HepG2 (cell line): ENCODE measurements at regions not wholly inside any gene's neighbourhood (a gene's known extent, or its start where the extent isn't known, plus 50 kb on each side); places are given as distances from the start of the nearest gene placed in this dataset. TPM values are rescaled to one million over a fixed set of nuclear protein-coding genes. Genes with fewer than 3 reads are reported as not detected.

Source experiments
- ATAC-seq: fragments of 200-7000 bp; cut with Tn5 transposase; 3 replicates; pipeline ENCODE4 v1.9.1; 2020; ENCODE audit warnings: mild to moderate bottlenecking, moderate library complexity
- BruUV-seq: library from RNA; stranded (reverse); fragments of 400-500 nt; replicated peaks from 2 replicates; lab custom pipeline; 2021; lab: Mats Ljungman, UMichigan
- CTCF ChIA-PET: fragments of 300-600 bp; formaldehyde crosslinking; extraction: SDS; loops from one replicate; lab custom pipeline; 2021; ENCODE audit warnings: low total read pairs, inconsistent platforms, low intra/inter-chr PET ratio; lab: Yijun Ruan, JAX
- POLR2A ChIA-PET: fragments of 350-600 bp; sonication (Branson Sonifier 250); formaldehyde crosslinking; loops from one replicate; lab custom pipeline; 2020; ENCODE audit warnings: antibody characterized with exemption, inconsistent platforms; lab: Yijun Ruan, JAX
- DNase-seq: peaks from one replicate; pipeline ENCODE4 v3.0.0-alpha.2; 2015; ENCODE audit warnings: low spot score
- FAIRE-seq: peaks from 3 replicates; lab custom pipeline; 2011; peaks lifted over from hg19 to GRCh38; lab: Jason Lieb, UNC
- H2AFZ ChIP-seq: one replicate; pipeline ENCODE4 v1.6.1; 2011; ENCODE audit warnings: low read length, inconsistent platforms
- H3K27ac ChIP-seq: fragments of 300-600 bp; 3 replicates; pipeline ENCODE4 v1.8.0; 2011; ENCODE audit warnings: mixed run types, mild to moderate bottlenecking, mixed read lengths, low read length, inconsistent platforms; ENCODE audit not compliant: insufficient read depth; ENCODE audit errors: extremely low read length
- H3K27me3 ChIP-seq, 2 experiments: fragments of 200-600 bp in 1 of 2; 2 replicates in 1 of 2; 3 replicates in 1 of 2; pipeline versions ENCODE4 v1.6.0 to v1.8.0; 2011; ENCODE audit warnings: low read length in 2 of 2, mild to moderate bottlenecking in 2 of 2, moderate library complexity in 2 of 2, inconsistent platforms in 1 of 2; ENCODE audit not compliant: insufficient read depth in 2 of 2, control insufficient read depth in 1 of 2
- H3K36me3 ChIP-seq, 2 experiments: fragments of 200-600 bp in 1 of 2; replicated peaks in 1 of 2; 2 replicates in 1 of 2; 3 replicates in 1 of 2; pipeline versions ENCODE4 v1.5.1 to v1.8.0; 2011; ENCODE audit warnings: low read length in 2 of 2, inconsistent platforms in 1 of 2; ENCODE audit not compliant: insufficient read depth in 2 of 2, control insufficient read depth in 1 of 2
- H3K4me1 ChIP-seq: 2 replicates; pipeline ENCODE4 v1.5.1; 2012; ENCODE audit warnings: low read length, inconsistent platforms; ENCODE audit not compliant: insufficient read depth
- H3K4me2 ChIP-seq: 2 replicates; pipeline ENCODE4 v1.6.0; 2011; ENCODE audit warnings: low read depth, low read length, inconsistent platforms
- H3K4me3 ChIP-seq, 3 experiments: fragments of 200-600 bp in 1 of 3; sonication (generic), shearing (Covaris generic) in 1 of 3; replicated peaks in 1 of 3; 2 replicates each; pipeline ENCODE4 v1.5.1; 2011 to 2016; ENCODE audit warnings: low read length in 3 of 3, inconsistent platforms in 2 of 3, low read depth in 2 of 3, mild to moderate bottlenecking in 2 of 3, control low read depth in 1 of 3, mixed read lengths in 1 of 3; ENCODE audit not compliant: insufficient read depth in 1 of 3
- H3K79me2 ChIP-seq: one replicate; pipeline ENCODE4 v1.6.1; 2011; ENCODE audit warnings: low read length, inconsistent platforms; ENCODE audit not compliant: insufficient read depth
- H3K9ac ChIP-seq: 2 replicates; pipeline ENCODE4 v1.6.0; 2011; ENCODE audit warnings: mild to moderate bottlenecking, low read depth, low read length, inconsistent platforms; ENCODE audit not compliant: insufficient read depth
- H3K9me3 ChIP-seq: 2 replicates; pipeline ENCODE4 v1.5.1; 2012; ENCODE audit warnings: mild to moderate bottlenecking, low read length
- H4K20me1 ChIP-seq: 2 replicates; pipeline ENCODE4 v1.6.0; 2011; ENCODE audit warnings: inconsistent platforms, mild to moderate bottlenecking, low read length, moderate library complexity; ENCODE audit not compliant: insufficient read depth
- FOXC1 ChIP-seq: sonication (generic); formaldehyde crosslinking; IDR thresholded peaks from 2 replicates; pipeline ENCODE4 v1.8.0; 2022; ENCODE audit warnings: mild to moderate bottlenecking, missing genetic modification reagents, borderline replicate concordance
- KLF11 ChIP-seq: IDR thresholded peaks from 2 replicates; pipeline ENCODE4 v1.6.1; 2016; ENCODE audit warnings: missing compliant biosample characterization
- MAFG ChIP-seq: sonication (generic); formaldehyde crosslinking; IDR thresholded peaks from 2 replicates; pipeline ENCODE4 v1.5.1; 2020; ENCODE audit warnings: mild to moderate bottlenecking, missing genetic modification reagents
- POLR2AphosphoS5 ChIP-seq: IDR thresholded peaks from 2 replicates; pipeline ENCODE4 v1.6.1; 2012; ENCODE audit warnings: low read depth, low read length
- RFXANK ChIP-seq: IDR thresholded peaks from 2 replicates; pipeline ENCODE4 v1.6.1; 2016
- RORA ChIP-seq: sonication (generic); formaldehyde crosslinking; IDR thresholded peaks from 2 replicates; pipeline ENCODE4 v1.5.0; 2020; ENCODE audit warnings: mild to moderate bottlenecking, missing genetic modification reagents, moderate library complexity
- TBP ChIP-seq: sonication (generic); formaldehyde crosslinking; IDR thresholded peaks from 2 replicates; pipeline ENCODE4 v1.5.0; 2020; ENCODE audit warnings: missing genetic modification reagents
- ZFP36L2 ChIP-seq: sonication (generic); formaldehyde crosslinking; IDR thresholded peaks from 2 replicates; pipeline ENCODE4 v1.4.0; 2020; ENCODE audit warnings: missing genetic modification reagents
- ZNF251 ChIP-seq: sonication (generic); formaldehyde crosslinking; IDR thresholded peaks from 2 replicates; pipeline ENCODE4 v1.9.0; 2021; ENCODE audit warnings: mild to moderate bottlenecking, missing genetic modification reagents
- ZNF598 ChIP-seq: sonication (generic); formaldehyde crosslinking; IDR thresholded peaks from 2 replicates; pipeline ENCODE4 v1.5.1; 2020; ENCODE audit warnings: mild to moderate bottlenecking, missing genetic modification reagents, borderline replicate concordance
- in situ Hi-C: cut with HindIII; loops from 2 replicates; pipeline ENCODE4 v1.10.0; 2017; ENCODE audit warnings: low pct_unique_long_range_greater_than_20kb; ENCODE audit not compliant: extremely low pct_ligation_motif_present
- intact Hi-C: fragments of 100-400 bp; cut with micrococcal nuclease; formaldehyde crosslinking; loops from one replicate; pipeline ENCODE4 v1.10.0; 2022; ENCODE audit not compliant: unreplicated experiment
- microRNA counts: library from miRNA; unstranded; fragments of <30 nt; microRNA quantifications from one replicate; lab custom pipeline; 2015
- microRNA-seq: library from miRNA; unstranded; fragments of <30 nt; microRNA quantifications from one replicate; pipeline ENCODE4, GENCODE V29; 2020

DNA sequence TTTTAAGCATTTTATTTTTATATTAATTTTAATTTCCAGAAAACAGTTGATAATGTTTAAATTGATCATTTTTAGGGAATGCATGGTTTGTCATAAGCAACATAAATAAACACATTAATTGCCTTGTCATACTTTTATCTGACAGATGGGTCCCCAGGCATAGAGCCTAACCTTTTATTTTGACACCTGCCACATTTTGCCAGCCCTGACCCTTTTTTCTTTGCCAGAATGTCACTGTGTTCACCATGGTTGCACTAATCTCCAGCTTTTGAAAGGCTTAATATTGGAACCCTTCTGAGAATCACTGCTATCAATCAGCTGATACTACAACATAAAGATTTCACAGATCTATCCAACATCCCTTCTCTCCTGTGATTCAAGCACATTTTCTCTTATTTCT, 56.0 kb upstream of the DPYD start:
- H2AFZ ChIP-seq, result no peak overlapping the region
- ATAC-seq, result no peak
- intact Hi-C loops (no loop called here), in situ Hi-C loops (no loop called here)
- no peaks in the 10 kb centered on the region for H4K20me1 ChIP-seq
- no peak for TF ChIP-seq POLR2AphosphoS5
- no peak for TF ChIP-seq RFXANK
- TF ChIP-seq ZFP36L2 (CRISPR knock-in tag), result no peak
- TF ChIP-seq TBP, result no peak
- TF ChIP-seq RORA (CRISPR knock-in tag), result no peak
- no peak for TF ChIP-seq FOXC1
- no peak for TF ChIP-seq ZNF598 (CRISPR knock-in tag)
- no peak for TF ChIP-seq ZNF251 (CRISPR knock-in tag)
- TF ChIP-seq MAFG (CRISPR knock-in tag), result no peak
- TF ChIP-seq KLF11, result no peak
- H3K9ac ChIP-seq, result no peak overlapping the region
- no peak overlapping the region for H3K4me2 ChIP-seq
- BruUV-seq, result no TSS peak
- no peaks in the 10 kb centered on the region for H3K27me3 ChIP-seq
- CTCF ChIA-PET, result no interaction called here
- no peak overlapping the region for H3K4me3 ChIP-seq
- H3K27ac ChIP-seq, result no peak overlapping the region
- POLR2A ChIA-PET, result no interaction called here
- H3K4me1 ChIP-seq, result no peaks in the 10 kb centered on the region
- no peaks in the 10 kb centered on the region for H3K9me3 ChIP-seq
- DNase-seq, result no peak
- FAIRE-seq, result no peak
- H3K79me2 ChIP-seq, result no peaks in the 10 kb centered on the region
- H3K36me3 ChIP-seq, result no peaks in the 10 kb centered on the region

MicroRNAs in the stretch of these regions (microRNA counts, 767-probe panel; counts per million panel counts)
- microRNA hsa-miR-137 (lab: Ali Mortazavi, UCI) (not detected), microRNA hsa-miR-2682-5p (lab: Ali Mortazavi, UCI) (not detected)

Small RNA genes in the stretch of these regions (microRNA-seq; reads per million reads assigned to microRNA genes)
- gene MIR2682, result not detected
